ENCODE measurements at regions not wholly inside any gene's neighbourhood (a gene's known extent, or its start where the extent isn't known, plus 50 kb on each side); places are given as distances from the start of the nearest gene placed in this dataset.

GRCh38 chr21:41666641-41667081 is 100.2 kb downstream of the RIPK4 start:
- no peak for TF ChIP-seq CTCF (IDR thresholded peaks at IDR 0.05)
- DNase-seq (ENCODE audit: low spot score): no peak
- no peak for ATAC-seq (ENCODE audit: low FRiP score)

- DNase-seq (ENCODE audit: low spot score): no peak
- ATAC-seq (ENCODE audit: low FRiP score): no peak
- TF ChIP-seq CTCF (IDR thresholded peaks at IDR 0.05): no peak
Observed at GRCh38 chr21:41665766-41666595, 100.9 kb downstream of the RIPK4 start.

GRCh38 chr21:41664881-41665765 is 101.7 kb downstream of the RIPK4 start:
- no peak for ATAC-seq (ENCODE audit: low FRiP score)
- DNase-seq (ENCODE audit: low spot score): no peak
- no peak for TF ChIP-seq CTCF (IDR thresholded peaks at IDR 0.05)

DNA sequence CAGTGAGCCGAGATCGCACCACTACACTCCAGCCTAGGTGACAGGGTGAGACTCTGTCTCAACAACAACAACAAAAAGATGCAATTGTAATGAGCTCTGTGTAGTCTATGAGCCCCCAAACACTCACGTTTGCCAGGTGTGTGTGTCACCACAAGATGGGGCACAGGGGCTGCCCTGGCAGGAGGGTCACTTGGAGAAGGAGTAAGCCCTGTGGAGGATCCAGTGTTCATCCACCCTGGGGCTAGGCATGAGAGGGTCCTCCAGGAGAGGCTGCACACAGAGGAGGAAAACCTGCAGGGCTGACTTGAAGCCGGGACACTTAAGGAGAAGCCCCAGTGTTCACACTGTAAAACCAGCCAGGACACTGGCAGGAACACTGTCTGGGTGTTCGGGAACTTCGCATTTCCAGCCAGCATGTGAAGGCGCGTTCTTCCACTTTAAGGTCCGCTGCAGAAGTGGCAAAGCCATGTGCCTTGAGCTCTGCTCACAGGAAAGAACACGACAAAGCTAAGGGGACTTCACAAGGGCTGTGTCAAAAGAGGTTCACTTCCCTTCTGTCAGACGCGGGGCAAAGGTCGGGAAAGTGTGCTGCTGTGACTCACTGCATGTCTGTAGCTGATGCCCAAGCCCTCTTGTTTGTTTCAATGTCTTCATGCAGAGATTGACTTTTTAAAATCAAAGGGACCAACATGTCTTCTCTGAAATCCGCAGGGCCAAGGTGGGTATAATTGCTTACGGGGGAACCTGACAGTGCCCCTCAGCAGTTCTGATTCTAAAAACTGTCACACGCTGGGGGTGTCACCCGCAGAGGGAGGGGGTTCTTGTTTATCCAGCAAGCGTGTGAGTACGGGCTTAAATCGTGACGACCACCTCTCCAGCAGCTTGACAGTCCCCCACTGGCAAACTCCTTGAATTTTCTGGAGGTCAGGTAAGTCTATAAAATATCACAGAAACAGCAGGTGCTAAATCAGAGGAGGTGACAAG is 102.8 kb downstream of the RIPK4 start:
- no peak for ATAC-seq (ENCODE audit: low FRiP score)

GRCh38 chr21:41662761-41663160 is 104.1 kb downstream of the RIPK4 start:
- ATAC-seq (ENCODE audit: low FRiP score): no peak
- no peak for TF ChIP-seq CTCF (IDR thresholded peaks at IDR 0.05)
- no peak for DNase-seq (ENCODE audit: low spot score)

More for the DNA sequence above, 102.8 kb downstream of the RIPK4 start:
- TF ChIP-seq CTCF (IDR thresholded peaks at IDR 0.05): no peak
- no peak for DNase-seq (ENCODE audit: low spot score)

- no peak for ATAC-seq (ENCODE audit: low FRiP score)
- TF ChIP-seq CTCF (IDR thresholded peaks at IDR 0.05): no peak
- DNase-seq (ENCODE audit: low spot score): no peak
Observed at GRCh38 chr21:41662161-41662560, 104.7 kb downstream of the RIPK4 start.

All from omental fat pad (tissue), 3 donors.